ENCODE measurements at regions not wholly inside any gene's neighbourhood (a gene's known extent, or its start where the extent isn't known, plus 50 kb on each side); places are given as distances from the start of the nearest gene placed in this dataset.

DNA sequence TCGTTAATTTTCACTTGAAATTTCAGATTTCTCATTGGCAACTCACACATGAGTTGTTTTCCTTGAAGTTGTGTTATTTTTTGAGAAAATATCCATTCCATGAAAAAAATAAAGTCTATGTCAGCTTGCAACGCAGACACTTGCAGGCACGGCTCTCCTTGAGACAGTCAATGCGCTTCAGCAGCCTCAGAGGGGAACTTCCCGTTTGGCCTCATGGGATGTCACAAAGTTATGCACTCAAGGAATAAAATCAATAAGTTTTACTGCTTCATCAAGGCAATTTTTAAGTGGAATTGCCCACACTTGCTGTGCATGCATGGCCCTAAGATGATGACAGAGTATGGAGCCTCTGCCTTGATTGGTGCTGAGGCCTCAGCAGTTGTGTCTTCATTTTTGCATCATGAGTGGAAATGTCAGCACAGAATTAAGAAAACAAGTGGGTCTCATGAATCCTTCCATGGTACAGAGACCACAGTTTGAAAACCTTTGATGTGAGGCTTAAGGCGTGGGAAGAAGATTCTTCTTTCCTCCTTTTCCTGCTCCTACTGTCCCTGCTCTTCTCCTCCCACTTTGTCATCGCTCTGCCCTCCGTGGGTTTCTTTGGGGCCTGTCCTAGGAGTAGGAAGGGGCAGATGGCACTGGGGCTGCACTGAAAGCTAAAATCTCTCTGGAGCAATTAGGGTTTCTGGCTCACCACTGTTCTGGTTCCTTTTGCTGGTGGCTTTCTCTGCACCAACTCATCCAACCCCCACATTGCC is 509.0 kb upstream of the B3GAT1 start:
- Histone ChIP-seq H3K9me3 (no peaks in the 10 kb centered on the region), H3K27me3 (no peaks in the 10 kb centered on the region), H3K4me3 (no peak overlapping the region), H3K27ac (no peak overlapping the region), H3K36me3 (no peaks in the 10 kb centered on the region), H3K4me1 (no peaks in the 10 kb centered on the region)
- TF ChIP-seq POLR2A (IDR thresholded peaks at IDR 0.05): no peak
- TF ChIP-seq, protein P1, sequence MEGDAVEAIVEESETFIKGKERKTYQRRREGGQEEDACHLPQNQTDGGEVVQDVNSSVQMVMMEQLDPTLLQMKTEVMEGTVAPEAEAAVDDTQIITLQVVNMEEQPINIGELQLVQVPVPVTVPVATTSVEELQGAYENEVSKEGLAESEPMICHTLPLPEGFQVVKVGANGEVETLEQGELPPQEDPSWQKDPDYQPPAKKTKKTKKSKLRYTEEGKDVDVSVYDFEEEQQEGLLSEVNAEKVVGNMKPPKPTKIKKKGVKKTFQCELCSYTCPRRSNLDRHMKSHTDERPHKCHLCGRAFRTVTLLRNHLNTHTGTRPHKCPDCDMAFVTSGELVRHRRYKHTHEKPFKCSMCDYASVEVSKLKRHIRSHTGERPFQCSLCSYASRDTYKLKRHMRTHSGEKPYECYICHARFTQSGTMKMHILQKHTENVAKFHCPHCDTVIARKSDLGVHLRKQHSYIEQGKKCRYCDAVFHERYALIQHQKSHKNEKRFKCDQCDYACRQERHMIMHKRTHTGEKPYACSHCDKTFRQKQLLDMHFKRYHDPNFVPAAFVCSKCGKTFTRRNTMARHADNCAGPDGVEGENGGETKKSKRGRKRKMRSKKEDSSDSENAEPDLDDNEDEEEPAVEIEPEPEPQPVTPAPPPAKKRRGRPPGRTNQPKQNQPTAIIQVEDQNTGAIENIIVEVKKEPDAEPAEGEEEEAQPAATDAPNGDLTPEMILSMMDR (IDR thresholded peaks at IDR 0.05): no peak
- ATAC-seq: no peak
- DNase-seq: no peak
- intact Hi-C loops (cut with DNase I): no loop called here
- 61% methylated on average over 7 of the region's 8 CpGs for WGBS (ENCODE audit: insufficient coverage, low coverage, low lambda C conversion rate, missing lambda C conversion rate)

DNA sequence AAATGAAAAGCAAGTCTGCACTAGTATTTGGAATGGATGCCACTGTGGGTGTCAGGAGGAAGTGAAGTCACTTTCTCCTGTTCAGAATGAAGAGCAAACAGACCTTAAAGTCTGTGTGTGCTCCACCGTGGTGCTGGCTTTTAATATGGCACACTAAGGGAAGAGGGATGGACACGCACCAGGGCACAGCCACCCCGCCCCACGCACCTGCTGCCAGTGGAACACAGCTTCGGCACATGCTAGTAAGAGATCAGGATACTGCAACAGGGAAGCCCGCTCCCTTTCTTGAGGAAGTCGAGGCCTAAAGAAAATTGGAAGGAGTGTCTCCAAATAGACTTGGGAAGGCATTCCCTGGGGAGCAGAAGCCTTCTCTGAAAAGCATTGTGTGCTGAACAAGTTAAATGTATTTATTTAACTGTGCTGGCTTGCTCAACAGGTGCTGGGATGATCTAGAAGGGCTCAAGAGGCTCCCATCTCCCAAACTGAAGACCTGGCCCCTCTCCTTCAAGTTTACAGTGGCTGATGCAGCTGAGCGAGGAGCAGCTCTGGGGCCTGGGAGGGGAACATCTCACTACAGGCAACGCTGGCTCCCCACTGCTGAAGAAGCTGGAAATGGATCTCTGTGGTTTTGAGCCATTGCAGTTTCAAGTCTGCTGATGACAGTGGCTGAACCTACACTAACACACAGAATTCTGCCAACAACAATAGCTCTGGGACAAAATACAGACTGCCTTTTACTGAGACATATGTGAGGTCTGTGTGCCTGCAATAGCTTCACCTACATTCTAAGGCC is 504.6 kb upstream of the B3GAT1 start:
- no peak for DNase-seq
- H3K9me3 ChIP-seq: no peaks in the 10 kb centered on the region
- no peaks in the 10 kb centered on the region for H3K36me3 ChIP-seq
- ATAC-seq: no peak
- H3K27ac ChIP-seq: no peak overlapping the region
- intact Hi-C loops (cut with DNase I): no loop called here
- no peaks in the 10 kb centered on the region for H3K27me3 ChIP-seq
- WGBS (ENCODE audit: insufficient coverage, low coverage, low lambda C conversion rate, missing lambda C conversion rate): 70% methylated on average over 7 of the region's 9 CpGs
- TF ChIP-seq, protein P1 (IDR thresholded peaks at IDR 0.05): no peak
- TF ChIP-seq POLR2A (IDR thresholded peaks at IDR 0.05): no peak
- H3K4me1 ChIP-seq: no peaks in the 10 kb centered on the region
- H3K4me3 ChIP-seq: no peak overlapping the region

DNA sequence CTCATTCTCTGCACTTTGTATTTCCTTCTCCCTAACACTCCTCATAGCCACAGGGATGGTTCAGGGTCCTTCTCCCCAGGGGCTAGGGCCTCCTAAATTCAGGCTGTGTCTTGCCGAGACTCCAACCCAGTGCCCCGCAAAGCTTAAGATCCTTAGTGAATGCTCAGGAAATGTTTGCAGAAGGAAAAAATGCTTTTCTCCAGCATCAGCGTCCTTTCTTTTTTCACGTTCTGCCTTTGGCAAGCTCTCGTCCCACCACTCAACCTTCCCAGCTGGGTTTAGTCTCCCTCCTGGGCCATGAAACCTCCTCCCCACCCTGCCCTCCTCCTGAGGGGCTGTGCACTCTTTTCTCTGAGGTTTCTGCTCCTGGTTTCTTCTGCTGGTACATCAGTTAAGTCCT is 503.8 kb upstream of the B3GAT1 start:
- no peaks in the 10 kb centered on the region for H3K4me1 ChIP-seq
- intact Hi-C loops (cut with DNase I): no loop called here
- 81% methylated on average over 5 of the region's 5 CpGs for WGBS (ENCODE audit: insufficient coverage, low coverage, low lambda C conversion rate, missing lambda C conversion rate)
- no peaks in the 10 kb centered on the region for H3K9me3 ChIP-seq
- TF ChIP-seq POLR2A (IDR thresholded peaks at IDR 0.05): no peak
- TF ChIP-seq, protein P1 (IDR thresholded peaks at IDR 0.05): no peak
- no peak overlapping the region for H3K4me3 ChIP-seq
- H3K27me3 ChIP-seq: no peaks in the 10 kb centered on the region
- no peak overlapping the region for H3K27ac ChIP-seq
- no peak for ATAC-seq
- no peak for DNase-seq
- H3K36me3 ChIP-seq: no peaks in the 10 kb centered on the region

DNA sequence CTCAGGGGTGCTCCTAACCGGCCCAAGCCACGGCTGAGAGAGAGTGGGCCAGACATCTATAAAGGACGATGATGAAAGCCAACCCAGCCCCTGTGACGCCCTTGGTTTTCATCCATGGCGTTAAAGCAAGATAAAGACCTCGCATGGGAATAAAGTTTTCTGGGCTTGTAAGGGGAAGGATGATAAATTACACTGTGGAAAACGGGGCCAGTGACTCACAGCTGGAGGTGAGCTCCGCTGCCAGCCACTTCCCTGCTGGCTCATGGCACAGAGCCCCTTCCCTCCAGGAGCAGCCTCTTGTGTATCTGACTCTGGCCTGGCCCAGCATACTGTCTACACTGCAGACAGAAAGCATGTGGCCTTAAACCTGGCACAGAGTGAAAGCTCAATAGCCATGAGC is 503.2 kb upstream of the B3GAT1 start:
- peak in 1 of 4 donors; percentile 11 for ATAC-seq
- no peaks in the 10 kb centered on the region for H3K36me3 ChIP-seq
- no peak overlapping the region for H3K4me3 ChIP-seq
- no peak overlapping the region for H3K27ac ChIP-seq
- TF ChIP-seq, protein P1 (IDR thresholded peaks at IDR 0.05): no peak
- TF ChIP-seq POLR2A (IDR thresholded peaks at IDR 0.05): no peak
- no peaks in the 10 kb centered on the region for H3K9me3 ChIP-seq
- H3K27me3 ChIP-seq: no peaks in the 10 kb centered on the region
- 57% methylated on average over 6 of the region's 8 CpGs for WGBS (ENCODE audit: insufficient coverage, low coverage, low lambda C conversion rate, missing lambda C conversion rate)
- no peak for DNase-seq
- intact Hi-C loops (cut with DNase I): no loop called here
- no peaks in the 10 kb centered on the region for H3K4me1 ChIP-seq

Measured in right lobe of liver (tissue), 6 donors.